GM18508 (cell line): ENCODE measurements at regions not wholly inside any gene's neighbourhood (a gene's known extent, or its start where the extent isn't known, plus 50 kb on each side); places are given as distances from the start of the nearest gene placed in this dataset.
"Not testable (repeated sequence)": the region's sequence is repeated elsewhere in the genome, so short reads cannot be mapped to it uniquely, and the experiment has no call there.

Experiments used
- ATAC-seq: cut with Tn5 transposase; IDR thresholded peaks from one replicate; pipeline ENCODE4 v1.9.1; 2021; ENCODE audit warnings: moderate number of reproducible peaks; ENCODE audit not compliant: insufficient read depth, unreplicated experiment

DNA sequence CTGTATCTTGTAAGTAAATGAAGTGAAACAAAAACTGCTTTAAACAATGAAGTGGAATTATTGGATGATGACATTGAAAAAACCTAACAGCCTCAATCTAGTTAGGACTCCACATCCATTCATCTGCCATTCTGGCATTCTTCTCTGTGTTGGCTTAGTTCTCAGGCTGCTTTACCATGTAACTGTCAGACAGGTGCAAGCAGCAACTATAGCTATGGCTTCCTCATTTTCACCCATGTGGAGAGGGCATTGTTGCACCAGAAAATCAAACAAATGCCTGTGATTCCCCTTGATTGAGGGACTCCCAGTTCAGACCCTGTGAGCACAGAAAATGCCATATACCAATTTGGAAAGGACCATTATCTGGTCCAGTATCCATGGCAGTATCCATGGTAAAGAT, 129.5 kb upstream of the NYAP2 start:
- no peak for ATAC-seq

DNA sequence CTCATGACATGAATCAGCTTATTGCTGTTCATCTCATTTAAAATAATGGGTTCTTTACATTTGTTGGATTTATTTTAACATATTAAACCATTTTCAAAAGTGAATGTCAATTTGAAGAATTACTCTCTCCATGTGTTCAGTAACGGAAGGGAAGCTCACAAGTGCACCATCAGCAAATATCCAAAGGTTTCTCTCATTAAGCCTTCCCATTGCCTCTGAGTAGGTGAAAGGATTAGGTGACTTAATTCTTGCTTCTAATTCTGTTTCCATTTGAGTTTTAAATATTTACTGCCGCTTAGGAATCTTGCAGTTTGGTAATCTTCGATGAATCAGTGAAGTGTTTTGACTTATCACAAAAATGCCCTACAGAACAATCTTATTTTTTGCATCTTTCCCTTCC, 145.1 kb upstream of the NYAP2 start:
- no peak for ATAC-seq

DNA sequence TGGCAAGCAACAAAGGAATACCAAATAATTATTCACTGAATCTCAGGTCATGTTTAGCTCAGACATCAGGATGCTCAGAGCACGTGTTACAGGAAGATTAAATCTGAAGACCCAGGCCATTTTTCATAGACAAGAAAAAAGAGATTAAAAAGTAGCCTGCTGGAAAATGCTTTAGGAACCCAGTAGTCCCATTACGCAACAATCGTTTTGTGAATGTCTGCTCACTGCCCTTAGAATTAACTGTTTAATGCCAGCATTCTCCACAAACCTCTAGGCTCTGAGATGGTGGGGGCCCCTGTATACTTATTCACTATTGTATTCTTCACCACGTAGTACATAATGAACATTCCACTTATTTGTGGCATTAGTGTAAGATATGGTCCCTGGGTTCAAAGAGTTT, 154.6 kb upstream of the NYAP2 start:
- ATAC-seq: no peak

DNA sequence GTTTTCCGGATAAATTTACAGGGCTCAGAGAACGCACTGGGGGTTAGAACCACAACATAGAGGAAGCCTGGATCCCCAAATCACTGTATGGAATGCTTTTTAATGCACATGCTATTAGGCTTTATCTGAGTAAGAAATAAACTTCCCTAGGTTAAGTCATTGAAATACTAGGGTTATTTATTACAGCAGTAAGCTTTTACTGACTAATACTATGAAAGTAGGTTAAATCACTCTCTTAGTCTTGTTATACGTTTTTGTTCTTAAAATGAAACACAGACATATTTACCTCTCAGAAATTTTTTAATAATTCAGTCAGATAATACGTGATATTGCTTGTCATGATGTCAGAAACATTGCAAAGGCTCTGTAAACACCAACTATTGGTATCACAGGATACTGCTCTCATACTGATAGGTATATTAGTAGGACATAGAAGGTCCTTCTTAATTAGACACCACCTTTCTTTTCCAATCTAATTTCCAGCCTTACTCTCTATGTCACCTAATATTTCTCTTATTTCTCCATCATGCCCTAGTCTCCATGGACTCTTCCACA, 162.7 kb upstream of the NYAP2 start:
- no peak for ATAC-seq

DNA sequence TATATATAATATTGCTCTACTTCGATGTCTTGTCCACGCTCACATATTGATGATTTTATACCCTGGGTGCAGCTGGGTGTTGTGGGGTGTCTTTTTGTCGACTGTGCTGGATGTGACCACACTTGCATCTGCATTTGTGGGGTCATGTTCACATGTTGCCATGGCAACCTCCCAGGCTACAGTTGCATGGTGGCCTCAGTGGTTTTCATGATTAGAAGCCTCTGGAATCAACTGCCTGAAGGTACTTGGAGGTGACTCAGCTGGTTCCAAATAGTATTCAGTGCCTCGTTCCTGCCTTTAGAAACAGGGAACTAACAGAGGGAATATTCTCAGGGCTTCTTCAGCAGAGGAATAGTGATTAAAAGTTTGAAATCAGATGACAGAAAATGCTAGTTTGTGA, 166.3 kb upstream of the NYAP2 start:
- no peak for ATAC-seq

DNA sequence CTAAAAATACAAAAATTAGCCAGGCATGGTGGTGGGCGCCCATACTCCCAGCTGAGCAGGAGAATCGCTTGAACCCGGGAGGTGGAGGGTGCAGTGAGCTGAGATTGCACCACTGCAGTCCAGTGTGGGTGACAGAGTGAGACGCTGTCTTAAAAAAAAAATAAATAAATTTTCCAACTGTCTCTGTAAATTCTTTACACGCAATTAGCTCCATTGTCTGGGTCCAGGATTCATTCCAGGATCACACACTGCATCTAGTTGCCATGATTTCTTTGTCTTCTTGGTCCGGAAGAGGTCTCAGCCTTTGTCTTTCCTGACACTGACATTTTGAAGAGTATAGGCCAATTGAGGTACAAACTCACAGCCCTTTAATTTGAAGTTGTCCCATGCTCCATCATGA, 167.6 kb upstream of the NYAP2 start:
- ATAC-seq: no peak

DNA sequence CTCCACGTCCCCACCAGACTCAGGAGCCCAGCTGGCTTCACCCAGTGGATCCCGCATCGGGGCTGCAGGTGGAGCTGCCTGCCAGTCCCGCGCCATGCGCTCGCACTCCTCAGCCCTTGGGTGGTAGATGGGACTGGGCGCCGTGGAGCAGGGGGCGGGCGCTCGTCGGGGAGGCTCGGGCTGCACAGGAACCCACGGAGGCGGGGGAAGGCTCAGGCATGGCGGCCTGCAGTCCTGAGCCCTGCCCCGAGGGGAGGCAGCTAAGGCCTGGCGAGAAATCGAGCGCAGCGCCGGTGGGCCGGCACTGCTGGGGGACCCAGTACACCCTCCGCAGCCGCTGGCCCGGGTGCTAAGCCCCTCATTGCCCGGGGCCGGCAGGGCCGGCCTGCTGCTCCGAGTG, 170.2 kb upstream of the NYAP2 start:
- not testable (repeated sequence) for ATAC-seq

DNA sequence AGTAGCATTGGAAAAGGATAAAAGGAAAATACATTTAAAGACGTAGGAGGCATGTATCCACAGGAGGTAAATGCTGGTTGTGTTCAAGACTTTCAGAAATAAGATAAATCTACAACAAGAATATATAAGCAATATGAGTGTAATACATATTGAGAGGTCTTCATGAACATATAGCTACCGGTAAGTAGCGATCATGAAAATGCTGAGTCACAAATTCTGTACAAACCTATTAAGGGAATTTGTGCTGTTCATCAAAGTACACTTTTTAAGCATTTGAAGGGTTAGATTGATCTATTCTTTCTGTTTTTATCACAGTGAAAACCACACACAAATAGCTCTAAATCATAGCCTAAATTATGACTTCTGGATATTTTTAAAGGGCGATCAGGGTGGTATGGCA, 173.1 kb upstream of the NYAP2 start:
- no peak for ATAC-seq

DNA sequence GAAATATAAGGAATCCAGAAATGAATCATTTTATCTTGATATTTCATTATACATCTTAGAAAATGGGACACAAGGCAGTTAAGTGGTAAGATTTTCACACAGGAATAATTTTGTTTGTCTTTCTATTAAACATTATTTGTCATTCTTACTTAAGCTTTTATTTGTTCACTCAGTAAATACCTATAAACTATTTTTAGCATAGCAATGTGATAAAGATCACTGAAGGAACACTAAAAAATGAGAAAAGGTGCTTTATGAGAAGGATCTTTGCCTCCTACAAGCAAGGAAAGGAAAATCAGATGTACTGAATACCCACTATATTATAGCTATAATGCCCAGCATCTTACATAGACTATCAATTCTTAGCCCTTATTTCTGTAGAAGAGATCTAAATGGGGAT, 176.2 kb upstream of the NYAP2 start:
- ATAC-seq: no peak

DNA sequence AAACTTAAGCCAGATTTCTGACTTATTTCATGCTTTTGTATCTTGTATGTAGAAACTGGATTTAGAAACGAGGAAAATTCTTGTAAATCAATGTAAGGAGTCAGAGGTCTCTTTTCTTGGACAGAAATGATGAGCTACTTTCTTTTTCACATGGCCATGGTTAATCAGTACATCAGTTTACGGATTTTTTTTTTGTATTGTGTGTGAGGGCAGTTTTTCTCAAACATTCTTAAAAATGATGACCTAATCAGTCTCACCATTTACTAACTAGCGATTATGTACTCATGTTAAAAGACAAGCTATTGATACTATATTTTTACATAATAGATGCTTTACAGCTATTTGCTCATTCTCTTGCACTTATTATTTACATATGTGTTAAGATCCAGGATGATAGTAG, 165.2 kb upstream of the DOCK10 start:
- ATAC-seq: no peak

DNA sequence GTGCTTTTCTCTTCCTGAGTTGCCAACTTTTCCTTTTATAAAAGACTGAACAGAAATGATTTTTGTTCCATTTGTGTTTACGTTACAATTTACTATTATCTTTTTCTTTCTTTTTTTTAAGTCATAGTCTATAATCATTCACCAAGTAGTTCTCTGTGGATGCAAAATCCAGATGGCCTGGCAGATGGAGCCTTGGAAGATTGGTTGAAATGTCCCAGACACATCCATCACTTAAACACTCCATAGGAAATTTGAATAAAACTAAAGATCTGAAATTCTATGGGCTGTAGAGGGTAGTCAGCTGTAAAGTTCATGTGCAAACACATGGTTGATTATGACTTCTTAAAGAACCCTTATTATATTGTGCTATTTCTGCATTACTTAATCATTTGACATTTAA, 164.8 kb upstream of the DOCK10 start:
- no peak for ATAC-seq

DNA sequence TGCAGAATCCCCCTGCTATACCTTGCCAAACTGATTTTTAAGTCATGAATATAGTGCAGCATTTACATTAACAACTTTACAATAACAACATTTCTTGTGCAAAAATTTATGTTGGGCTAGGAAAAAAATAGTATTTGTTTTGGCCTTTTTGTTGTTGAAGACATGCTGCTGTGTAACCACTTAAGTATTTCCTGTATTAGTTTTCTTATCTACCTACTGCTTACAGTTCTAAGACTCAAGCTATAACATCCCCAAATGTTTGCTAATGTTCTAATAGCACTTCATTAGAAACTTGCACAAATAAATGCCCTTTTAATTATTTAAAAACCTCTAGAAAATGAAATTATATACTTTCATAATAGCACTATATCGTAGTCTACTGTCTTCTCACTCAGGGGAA, 154.3 kb upstream of the DOCK10 start:
- no peak for ATAC-seq

DNA sequence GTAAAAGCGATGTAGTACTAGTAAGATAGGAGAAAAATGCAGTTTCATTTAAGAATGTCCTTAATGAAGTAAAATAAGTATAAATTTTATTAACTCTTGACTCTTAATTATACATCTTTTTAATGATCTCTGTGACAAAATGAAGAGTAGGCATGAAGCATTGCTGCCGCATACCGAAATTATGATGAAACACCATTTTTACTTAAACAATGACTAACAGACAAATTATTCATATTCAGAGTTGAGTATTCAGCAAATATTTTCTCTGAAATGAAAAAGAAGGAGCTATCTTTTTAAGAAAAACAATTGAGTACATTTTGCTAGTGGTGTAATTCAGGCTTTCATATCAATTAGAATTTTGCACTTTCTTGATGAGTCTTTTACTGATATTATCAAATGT, 150.6 kb upstream of the DOCK10 start:
- ATAC-seq: no peak

DNA sequence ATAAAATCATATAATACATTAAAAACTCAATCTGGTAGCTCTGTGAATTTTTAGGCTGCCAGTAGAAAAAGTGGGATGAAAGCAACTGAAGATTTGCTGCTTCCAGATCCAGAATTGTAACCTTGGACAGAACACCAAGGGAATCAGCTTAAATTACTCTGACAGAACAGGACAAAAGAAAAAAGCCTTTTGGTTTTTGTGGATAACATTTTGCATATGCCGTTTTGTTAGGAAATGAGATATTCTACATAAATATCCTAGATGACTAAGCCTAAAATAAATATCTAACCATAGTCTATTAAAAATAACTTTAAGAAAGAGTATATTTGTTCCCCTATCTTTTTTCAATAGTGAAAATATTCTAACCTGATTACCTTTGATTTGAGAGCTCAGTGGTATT, 148.7 kb upstream of the DOCK10 start:
- ATAC-seq: no peak

DNA sequence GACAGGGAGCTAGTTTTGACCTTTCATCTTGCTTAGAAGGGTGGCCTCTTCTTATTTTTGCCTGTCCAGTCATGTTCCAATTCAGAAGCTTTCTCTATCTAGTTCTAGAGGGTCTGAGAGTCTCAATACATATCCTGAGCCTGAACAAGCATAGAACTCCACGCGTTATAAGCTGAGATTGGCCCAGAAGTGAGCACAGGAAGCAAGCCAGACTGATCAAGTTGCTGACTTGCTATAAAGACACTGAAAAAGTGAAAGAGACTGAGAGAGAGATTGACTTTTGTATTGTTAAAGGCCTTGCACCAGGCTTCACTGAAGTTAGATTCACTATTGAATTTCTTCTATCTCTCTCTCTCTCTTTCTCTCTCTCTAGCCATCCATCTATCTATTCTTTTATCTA, 142.7 kb upstream of the DOCK10 start:
- no peak for ATAC-seq

DNA sequence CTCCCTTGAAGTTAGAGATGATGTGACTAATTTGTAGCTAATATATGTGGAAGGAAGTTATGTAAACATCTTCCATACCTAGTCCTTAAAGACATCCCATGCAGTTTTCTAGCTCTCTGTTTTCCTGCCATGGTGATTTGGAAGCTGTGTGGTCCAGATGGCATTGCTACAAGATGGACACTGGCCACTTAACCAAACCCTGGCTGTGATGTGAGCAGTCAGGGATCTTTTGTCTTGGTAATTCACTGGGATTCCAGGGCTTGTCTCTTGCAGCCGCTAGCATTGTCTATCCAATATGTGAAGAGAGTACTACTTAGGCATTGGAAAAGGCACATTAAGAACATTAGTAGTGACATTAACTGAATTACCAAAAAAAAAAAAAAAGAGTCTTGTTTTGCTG, 139.9 kb upstream of the DOCK10 start:
- ATAC-seq: no peak

DNA sequence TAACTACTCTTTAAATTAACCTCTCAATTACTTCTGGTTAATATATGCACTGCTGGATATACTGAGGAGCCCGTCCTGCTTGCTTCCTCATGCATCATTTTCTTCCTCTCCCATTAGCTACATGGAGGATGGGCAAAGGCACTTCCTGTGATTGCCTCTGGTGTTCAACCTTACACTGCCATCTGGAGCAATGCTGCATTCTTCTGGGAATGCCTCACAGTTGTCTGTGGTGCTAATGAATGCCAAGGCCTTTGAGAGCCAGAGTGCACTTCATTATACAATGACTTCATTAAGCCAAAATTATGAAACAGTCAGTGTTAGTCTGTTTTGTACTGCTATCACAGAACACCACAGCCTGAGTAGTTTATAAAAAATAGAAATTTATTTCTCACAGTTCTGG, 134.8 kb upstream of the DOCK10 start:
- no peak for ATAC-seq

DNA sequence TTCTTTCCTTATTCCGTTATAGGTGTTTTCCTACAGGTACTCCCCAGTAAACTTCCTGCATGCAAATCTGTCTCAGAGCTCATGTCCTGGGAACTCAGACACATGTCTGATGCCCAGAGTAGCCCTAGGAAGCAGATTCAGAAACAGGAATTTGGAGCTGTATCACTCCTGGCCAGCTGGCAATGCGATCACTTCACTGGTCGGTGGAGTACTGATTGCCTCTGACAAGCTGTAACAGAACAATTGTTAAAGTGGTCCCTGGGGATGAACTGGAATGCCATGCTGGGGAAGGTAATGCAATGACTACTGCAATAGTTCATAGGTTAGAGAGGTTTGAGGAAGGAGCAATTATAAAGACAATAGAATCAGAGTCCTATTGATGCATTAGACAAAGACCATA, 131.6 kb upstream of the DOCK10 start:
- no peak for ATAC-seq

DNA sequence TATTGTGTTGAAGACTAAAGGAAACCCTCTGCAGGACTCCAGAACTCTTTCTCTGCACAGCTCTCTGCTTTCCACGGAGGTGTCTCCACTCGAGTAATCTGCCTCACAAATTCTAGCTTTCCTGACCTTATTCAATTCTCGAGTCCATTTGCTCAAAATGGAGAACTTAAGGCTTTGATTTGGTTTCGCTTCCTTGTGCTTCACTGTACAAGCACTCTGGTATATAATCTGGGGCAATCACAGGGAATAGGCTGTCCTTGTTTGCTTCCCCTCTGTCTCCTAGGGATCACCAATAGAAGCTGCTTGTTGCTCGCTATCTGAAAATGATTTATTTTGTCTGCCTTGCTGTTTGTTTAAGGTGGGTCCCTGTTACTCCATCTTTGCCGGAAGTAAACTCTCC, 129.1 kb upstream of the DOCK10 start:
- no peak for ATAC-seq

DNA sequence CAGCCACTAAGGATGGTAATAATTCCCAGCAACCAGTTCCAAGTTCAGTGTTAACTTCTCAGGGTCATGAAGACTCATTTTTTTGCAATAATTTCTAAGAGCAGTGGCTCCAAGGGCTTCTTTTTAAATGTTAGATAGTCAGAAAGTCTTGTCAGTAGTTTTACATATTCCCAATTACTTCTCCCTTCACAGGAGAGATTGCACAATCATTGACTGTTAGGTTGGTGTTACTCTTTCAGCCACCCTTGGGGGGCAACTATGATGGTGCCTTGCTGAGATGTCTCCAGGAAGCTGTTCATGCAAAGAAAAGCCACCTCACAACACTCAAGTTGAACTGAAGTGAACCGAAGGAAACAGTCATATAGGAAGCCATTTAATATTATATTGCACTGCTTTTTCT, 127.9 kb upstream of the DOCK10 start:
- ATAC-seq: no peak

DNA sequence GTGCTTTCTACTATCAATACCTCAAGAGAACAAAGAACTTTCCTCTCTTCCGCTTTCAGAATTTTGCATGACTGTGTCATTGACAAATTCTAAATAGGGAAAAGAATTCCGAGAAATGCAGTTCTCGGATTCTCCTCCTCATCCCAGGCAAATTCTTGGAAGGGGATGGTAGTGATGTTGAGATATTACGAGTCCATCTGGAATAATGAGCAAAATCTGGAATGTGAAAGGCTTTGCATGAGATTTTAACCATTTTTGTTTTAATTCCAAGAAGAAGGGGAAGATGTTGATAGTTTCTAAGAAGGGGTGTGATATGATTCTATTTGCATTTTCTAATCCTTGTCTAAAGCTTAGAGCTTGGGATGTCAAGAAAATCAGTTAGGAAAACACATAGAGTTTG, 127.1 kb upstream of the DOCK10 start:
- ATAC-seq: no peak

DNA sequence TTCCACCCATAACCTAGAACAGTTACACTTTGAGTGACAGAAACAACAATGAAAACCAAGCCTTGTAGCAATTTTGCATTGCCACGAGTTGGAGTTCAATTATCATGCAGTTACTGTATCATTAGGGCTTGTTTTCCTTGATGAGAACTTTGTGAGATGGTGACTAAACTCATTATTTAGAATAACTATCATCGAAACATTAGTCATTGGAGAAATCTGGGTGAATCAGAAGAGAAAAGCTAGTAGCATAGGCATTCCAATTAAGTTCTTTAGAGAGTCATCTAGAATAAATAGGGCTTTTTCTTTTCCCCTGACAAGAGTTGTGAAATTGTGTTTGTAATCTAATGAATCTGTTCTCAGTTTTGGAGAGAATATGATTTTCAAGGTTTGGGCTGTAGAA, 122.8 kb upstream of the DOCK10 start:
- no peak for ATAC-seq

DNA sequence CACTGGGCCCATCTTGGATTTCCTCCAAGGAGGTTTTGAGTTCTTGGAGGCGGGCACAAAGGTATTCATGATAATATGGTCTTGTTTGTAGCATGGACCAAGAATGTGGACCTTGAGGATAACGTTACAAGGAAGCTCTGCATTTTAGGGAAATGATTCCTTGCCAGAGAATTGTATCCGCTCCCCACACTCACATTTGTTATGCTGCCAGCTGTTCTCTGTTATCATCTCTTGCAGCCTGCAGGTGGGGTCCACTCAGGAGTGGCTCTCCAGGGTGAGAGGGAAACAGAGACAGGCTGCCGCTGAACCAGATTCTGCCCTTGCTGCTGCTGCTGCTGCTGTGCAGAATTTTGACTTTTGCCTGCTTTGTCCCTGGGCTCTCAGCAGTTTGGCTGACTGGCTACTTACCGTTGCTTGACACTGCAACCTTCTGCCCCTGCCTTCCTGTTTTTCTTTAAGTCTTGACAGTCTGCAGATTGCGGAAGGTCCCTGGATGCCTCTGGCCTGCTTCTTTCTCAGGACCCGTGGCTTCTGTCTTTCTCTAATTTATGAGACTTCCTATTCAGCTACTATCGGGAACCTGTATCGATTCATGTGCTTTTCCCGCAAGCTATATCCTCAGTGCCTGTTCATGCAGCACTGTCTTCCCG, 122.3 kb upstream of the DOCK10 start:
- ATAC-seq: no peak
